Breast epithelium (tissue), 4 donors: ENCODE measurements at regions not wholly inside any gene's neighbourhood (a gene's known extent, or its start where the extent isn't known, plus 50 kb on each side); places are given as distances from the start of the nearest gene placed in this dataset.
"Not testable (repeated sequence)": the region's sequence is repeated elsewhere in the genome, so short reads cannot be mapped to it uniquely, and the experiment has no call there.

ENCODE experiments used
- DNase-seq, 2 donors: peaks; one replicate each; pipeline ENCODE4 v3.0.0-alpha.2; 2019; ENCODE audit warnings: low spot score in 2 of 2
- H3K27ac ChIP-seq, 2 donors: fragments of 200-600 bp; sonication (generic) in 1 of 2; one replicate each; pipeline ENCODE4 v1.5.1; 2016 to 2019; ENCODE audit warnings: mild to moderate bottlenecking in 1 of 2
- H3K27me3 ChIP-seq, 2 donors: fragments of 200-600 bp; sonication (generic) in 1 of 2; one replicate each; pipeline versions ENCODE4 v1.5.1 to v1.6.0; 2017 to 2019; ENCODE audit warnings: control low read depth in 1 of 2, mild to moderate bottlenecking in 1 of 2
- H3K36me3 ChIP-seq: fragments of 200-600 bp; one replicate; pipeline ENCODE4 v1.5.1; 2019
- H3K4me1 ChIP-seq, 2 donors: fragments of 200-600 bp; sonication (generic); one replicate each; pipeline ENCODE4 v1.5.1; 2016 to 2019; ENCODE audit warnings: control low read depth in 1 of 2
- H3K4me3 ChIP-seq, 3 donors: fragments of 200-600 bp; sonication (generic); 1 replicate in 2 of 3; 2 replicates in 1 of 3; pipeline ENCODE4 v1.5.1; 2016 to 2019; ENCODE audit warnings: mild to moderate bottlenecking in 3 of 3, moderate library complexity in 2 of 3
- H3K9me3 ChIP-seq, 2 donors: fragments of 200-600 bp; sonication (generic) in 1 of 2; one replicate each; pipeline ENCODE4 v1.5.1; 2016 to 2019; ENCODE audit warnings: control low read depth in 1 of 2
- CTCF ChIP-seq, 3 donors: fragments of 450-650 bp; IDR thresholded peaks; one replicate each; pipeline ENCODE4 v1.5.1; 2016 to 2017; ENCODE audit warnings: antibody characterized with exemption in 3 of 3, mild to moderate bottlenecking in 3 of 3, moderate library complexity in 3 of 3
- POLR2A ChIP-seq: fragments of 450-650 bp; IDR thresholded peaks from one replicate; pipeline ENCODE4 v1.6.1; 2016; ENCODE audit warnings: antibody characterized with exemption, mild to moderate bottlenecking, moderate library complexity
- POLR2AphosphoS5 ChIP-seq, 3 donors: sonication (generic); formaldehyde crosslinking; IDR thresholded peaks; one replicate each; pipeline ENCODE4 v1.6.1; 2017; ENCODE audit warnings: antibody characterized with exemption in 3 of 3
- intact Hi-C: fragments of 100-400 bp; cut with DNase I; formaldehyde crosslinking; loops from one replicate; pipeline ENCODE4 v1.15.1; 2023; ENCODE audit warnings: low total_unique reads

- intact Hi-C loops: no loop called here
- H3K27me3 ChIP-seq: no peaks in the 10 kb centered on the region
- no peak overlapping the region for H3K27ac ChIP-seq
- no peak for DNase-seq
- H3K36me3 ChIP-seq: no peaks in the 10 kb centered on the region
- H3K4me1 ChIP-seq: no peaks in the 10 kb centered on the region
- TF ChIP-seq POLR2A (no peak), CTCF (IDR thresholded peaks at IDR 0.05) (no peak), POLR2AphosphoS5 (IDR thresholded peaks at IDR 0.05) (no peak)
- no peaks in the 10 kb centered on the region for H3K9me3 ChIP-seq
- H3K4me3 ChIP-seq: no peak overlapping the region
Measured at GRCh38 chr4:123233136-123233768, 163.3 kb upstream of the SPRY1 start.

GRCh38 chr4:123234955-123235354 is 161.6 kb upstream of the SPRY1 start:
- no peaks in the 10 kb centered on the region for H3K9me3 ChIP-seq
- no peaks in the 10 kb centered on the region for H3K4me1 ChIP-seq
- no peaks in the 10 kb centered on the region for H3K36me3 ChIP-seq
- no peak for DNase-seq
- H3K4me3 ChIP-seq: no peak overlapping the region
- H3K27ac ChIP-seq: no peak overlapping the region
- no peaks in the 10 kb centered on the region for H3K27me3 ChIP-seq
- no peak for TF ChIP-seq POLR2A
- TF ChIP-seq CTCF (IDR thresholded peaks at IDR 0.05): no peak
- TF ChIP-seq POLR2AphosphoS5 (IDR thresholded peaks at IDR 0.05): no peak
- intact Hi-C loops: no loop called here

GRCh38 chr4:123235431-123235830 is 161.2 kb upstream of the SPRY1 start:
- Histone ChIP-seq H3K9me3 (no peaks in the 10 kb centered on the region), H3K27ac (no peak overlapping the region), H3K4me3 (no peak overlapping the region), H3K27me3 (no peaks in the 10 kb centered on the region), H3K4me1 (no peaks in the 10 kb centered on the region), H3K36me3 (no peaks in the 10 kb centered on the region)
- DNase-seq: no peak
- intact Hi-C loops: no loop called here
- TF ChIP-seq POLR2AphosphoS5 (IDR thresholded peaks at IDR 0.05) (no peak), CTCF (IDR thresholded peaks at IDR 0.05) (no peak)

GRCh38 chr4:123236606-123237005 is 160.0 kb upstream of the SPRY1 start:
- no peaks in the 10 kb centered on the region for H3K9me3 ChIP-seq
- H3K36me3 ChIP-seq: no peaks in the 10 kb centered on the region
- no peak overlapping the region for H3K27ac ChIP-seq
- TF ChIP-seq POLR2AphosphoS5 (IDR thresholded peaks at IDR 0.05) (no peak), CTCF (IDR thresholded peaks at IDR 0.05) (no peak), POLR2A (no peak)
- H3K27me3 ChIP-seq: no peaks in the 10 kb centered on the region
- intact Hi-C loops: no loop called here
- no peak for DNase-seq
- H3K4me3 ChIP-seq: no peak overlapping the region
- H3K4me1 ChIP-seq: no peaks in the 10 kb centered on the region

- H3K4me3 ChIP-seq, H3K27ac ChIP-seq, H3K36me3 ChIP-seq, H3K27me3 ChIP-seq, H3K4me1 ChIP-seq, DNase-seq, H3K9me3 ChIP-seq, intact Hi-C loops: not testable (repeated sequence)
Measured at GRCh38 chr4:123240286-123240685, 156.3 kb upstream of the SPRY1 start.

- intact Hi-C loops, H3K27ac ChIP-seq, H3K9me3 ChIP-seq: not testable (repeated sequence)
Measured at GRCh38 chr4:123243220-123243619, 153.4 kb upstream of the SPRY1 start.

More at GRCh38 chr4:123243220-123243619, 153.4 kb upstream of the SPRY1 start:
- H3K4me1 ChIP-seq, H3K36me3 ChIP-seq, H3K4me3 ChIP-seq, DNase-seq, H3K27me3 ChIP-seq: not testable (repeated sequence)
